GM12873 (cell line): ENCODE measurements at regions not wholly inside any gene's neighbourhood (a gene's known extent, or its start where the extent isn't known, plus 50 kb on each side); places are given as distances from the start of the nearest gene placed in this dataset.

Experiments
- CTCF ChIP-seq: IDR thresholded peaks from 2 replicates; pipeline ENCODE4 v1.5.1; 2012; ENCODE audit warnings: low read depth, mild to moderate bottlenecking, moderate library complexity, low read length, control low read depth; ENCODE audit not compliant: insufficient read depth; ENCODE audit errors: missing control alignments

DNA sequence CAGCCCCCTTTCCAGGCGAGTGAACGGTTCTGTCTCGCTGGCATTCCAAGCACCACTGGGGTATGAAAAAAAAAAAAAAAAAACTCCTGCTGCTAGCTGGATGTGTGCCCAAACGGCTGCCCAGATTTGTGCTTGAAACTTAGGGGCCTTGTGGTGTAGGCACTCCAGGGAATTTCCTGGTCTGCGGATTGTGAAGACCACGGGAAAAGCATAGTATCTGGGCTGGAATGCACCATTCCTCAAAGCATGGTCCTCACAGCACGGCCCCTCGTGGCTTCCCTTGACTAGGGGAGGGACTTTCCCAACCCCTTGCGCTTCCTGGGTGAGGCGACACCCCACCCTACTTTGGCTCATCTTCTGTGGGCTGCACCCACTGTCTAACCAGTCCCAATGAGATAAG is 516.8 kb upstream of the FAM241A start:
- no peak for TF ChIP-seq CTCF

DNA sequence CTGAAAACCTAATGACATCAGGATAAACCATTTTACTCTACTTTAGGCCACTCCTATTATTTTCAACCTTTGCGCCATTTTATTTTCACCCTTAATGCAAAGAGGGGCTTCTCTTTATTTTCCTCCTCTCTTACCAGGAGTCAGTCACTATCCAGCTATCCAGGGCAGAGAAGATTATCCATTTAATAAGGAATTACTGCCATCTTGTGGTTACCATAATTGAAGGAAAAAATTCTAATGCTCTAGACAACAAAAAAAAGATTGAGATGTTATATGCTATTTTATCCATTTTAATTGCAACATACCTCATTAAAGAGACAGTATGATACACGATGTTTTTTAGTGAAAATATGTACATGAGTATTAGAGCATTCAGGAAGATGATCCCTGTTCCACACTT is 514.5 kb upstream of the FAM241A start:
- TF ChIP-seq CTCF: no peak

DNA sequence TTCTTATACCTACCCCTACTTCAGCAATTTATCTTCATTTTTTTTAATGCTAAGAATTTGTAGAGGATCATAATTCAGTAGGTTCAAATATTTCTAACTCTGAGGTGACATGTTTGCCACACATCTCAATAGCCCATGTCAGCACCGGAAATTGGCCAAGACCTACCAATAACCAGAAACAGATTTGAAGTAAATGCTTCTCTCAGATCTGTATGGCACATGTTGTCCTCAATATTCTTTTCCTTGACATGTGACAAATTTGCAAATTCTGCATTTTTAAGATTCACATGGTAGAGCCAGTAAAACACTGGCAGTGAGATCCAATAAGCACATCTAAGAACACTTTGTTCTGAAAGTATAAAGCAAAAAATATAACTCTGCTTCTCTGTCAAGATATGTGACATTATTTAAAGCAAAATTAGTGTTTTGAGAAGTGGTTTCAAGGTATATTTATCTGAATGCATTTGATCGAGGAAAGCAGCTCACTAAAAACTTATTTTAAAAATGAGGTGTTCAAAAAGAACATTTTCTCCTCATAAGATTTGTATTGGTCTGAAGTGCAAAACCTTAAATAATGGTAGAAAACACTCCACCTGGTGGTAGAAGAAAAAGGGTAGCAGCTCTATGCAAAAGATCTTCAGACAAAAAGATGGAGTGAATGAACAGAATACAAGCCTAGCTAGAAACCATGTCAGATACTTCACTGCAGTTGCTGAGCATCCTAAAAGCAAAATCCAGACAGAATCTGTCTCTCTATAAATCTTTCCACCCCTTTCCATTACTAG is 513.8 kb upstream of the FAM241A start:
- TF ChIP-seq CTCF: peak; percentile 48

DNA sequence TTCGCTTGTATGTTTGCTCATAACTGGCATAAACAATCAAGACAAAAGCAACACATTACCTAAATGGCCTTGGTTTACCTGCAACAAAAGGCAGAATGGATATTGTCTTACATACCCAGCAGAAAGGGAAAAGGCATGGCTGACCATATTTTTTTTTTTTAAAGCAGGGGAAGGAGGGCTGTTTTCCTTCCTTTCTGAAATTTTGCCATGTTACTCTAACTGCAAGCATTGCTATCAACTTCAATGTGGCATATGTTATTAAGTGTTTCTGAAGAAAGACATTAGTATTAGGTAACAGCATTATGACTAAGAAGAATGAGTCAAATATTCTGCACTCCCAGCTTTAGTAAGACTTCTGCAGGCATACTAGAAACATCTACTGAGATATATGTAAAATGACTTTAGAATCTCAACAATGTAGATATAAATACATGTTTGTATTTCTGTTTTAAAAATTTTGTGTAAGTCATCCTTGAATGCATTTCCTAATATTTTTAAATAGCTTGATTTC is 512.6 kb upstream of the FAM241A start:
- TF ChIP-seq CTCF: no peak

GRCh38 chr4:111633663-111634266 is 511.5 kb upstream of the FAM241A start:
- TF ChIP-seq CTCF: no peak

DNA sequence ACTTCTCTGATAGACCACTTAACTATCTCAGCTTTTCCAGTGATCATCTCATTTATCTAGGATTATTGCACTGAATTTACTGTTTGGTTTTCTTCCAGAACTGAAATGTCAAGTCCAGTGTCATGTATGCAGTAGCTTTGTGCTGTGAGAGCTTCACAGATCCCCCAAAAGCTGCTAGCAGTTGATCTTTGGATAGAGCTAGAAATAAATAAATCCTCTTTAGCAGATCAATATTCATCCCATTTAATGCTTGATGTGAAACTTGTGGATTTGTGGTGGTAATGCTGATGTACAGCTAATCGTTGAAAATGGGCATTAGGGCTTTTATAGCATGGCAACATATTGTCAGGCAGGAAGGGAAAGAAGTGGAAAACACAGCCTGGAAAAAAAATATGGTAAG is 509.6 kb upstream of the FAM241A start:
- TF ChIP-seq CTCF: no peak

DNA sequence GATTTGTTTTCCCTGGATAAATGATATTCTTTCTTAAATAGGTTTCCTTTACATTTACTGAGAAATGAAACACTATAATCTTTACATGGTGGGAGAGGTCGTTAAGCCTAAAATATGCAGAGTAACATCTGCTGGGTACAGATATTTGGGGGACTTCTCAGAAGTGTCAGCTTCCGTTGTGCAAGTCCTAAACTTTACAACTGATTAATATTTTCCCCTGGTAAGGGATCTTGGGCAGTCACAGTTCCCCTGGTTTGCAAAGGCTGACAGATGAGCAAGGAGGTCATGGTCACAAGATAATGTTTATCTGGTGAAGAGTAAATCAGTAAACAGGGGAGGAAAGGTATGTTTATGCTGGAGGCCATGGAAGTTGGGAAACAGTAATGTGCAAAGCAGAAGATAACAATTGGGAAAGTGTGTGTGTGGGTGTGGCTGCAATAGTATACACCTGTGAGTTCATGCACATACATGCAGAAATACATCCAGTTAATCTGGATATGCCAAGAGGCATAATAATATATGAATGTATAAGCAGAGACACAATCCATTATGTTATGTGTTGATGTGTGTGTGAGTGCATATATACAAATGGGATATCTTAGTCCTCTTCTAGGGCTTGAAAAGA is 508.2 kb upstream of the FAM241A start:
- no peak for TF ChIP-seq CTCF
